NCI-H526 (cell line): ENCODE measurements at regions not wholly inside any gene's neighbourhood (a gene's known extent, or its start where the extent isn't known, plus 50 kb on each side); places are given as distances from the start of the nearest gene placed in this dataset.

Source experiments
- DNase-seq, 2 experiments: peaks; one replicate each; lab custom pipeline; 2025; lab: John Stamatoyannopoulos, UW

GRCh38 chr2:126990605-126991532 lies 92.2 kb downstream of the TEX51 start:
- no peak for DNase-seq

- no peak for DNase-seq
Observed at GRCh38 chr2:126994340-126994777, 95.7 kb downstream of the TEX51 start.

DNA sequence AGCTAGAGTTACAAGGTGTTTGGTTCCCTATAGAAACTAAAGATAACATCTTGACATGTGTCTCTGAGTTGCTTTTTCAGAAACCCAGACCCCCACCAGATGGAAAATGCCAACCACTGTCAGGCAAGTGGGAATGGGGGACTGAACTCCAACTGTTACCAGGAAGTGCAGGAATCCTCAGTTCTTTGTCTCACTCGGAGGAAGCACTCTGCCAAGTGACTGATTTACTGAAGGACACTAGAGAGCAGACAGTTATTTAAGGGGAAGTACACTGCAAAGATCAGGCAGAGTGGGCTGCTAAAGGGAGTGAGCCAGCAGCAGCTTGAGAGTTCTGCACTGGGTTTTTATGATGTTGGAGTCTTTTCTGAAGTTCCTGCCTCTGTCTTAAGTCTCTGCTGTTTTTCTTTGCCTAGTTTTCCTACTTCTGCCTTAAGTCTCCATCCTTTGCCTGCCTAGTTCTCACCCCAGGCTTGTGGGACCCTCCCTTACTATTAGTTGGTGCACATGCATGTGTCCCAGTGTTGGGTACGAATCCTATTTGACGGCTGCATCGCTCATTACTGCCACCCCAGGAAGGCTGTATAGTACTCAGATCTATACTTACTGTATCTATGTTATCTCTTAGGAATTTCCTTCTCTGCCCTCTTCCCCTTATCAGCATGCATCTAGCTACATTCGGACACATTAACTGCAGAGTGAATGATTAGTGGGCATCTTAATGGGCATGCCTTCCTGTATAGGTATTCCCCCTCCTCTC lies 97.1 kb downstream of the TEX51 start:
- no peak for DNase-seq

GRCh38 chr2:126996378-126996699 lies 97.6 kb downstream of the TEX51 start:
- no peak for DNase-seq
